ENCODE measurements at regions not wholly inside any gene's neighbourhood (a gene's known extent, or its start where the extent isn't known, plus 50 kb on each side); places are given as distances from the start of the nearest gene placed in this dataset.

DNA sequence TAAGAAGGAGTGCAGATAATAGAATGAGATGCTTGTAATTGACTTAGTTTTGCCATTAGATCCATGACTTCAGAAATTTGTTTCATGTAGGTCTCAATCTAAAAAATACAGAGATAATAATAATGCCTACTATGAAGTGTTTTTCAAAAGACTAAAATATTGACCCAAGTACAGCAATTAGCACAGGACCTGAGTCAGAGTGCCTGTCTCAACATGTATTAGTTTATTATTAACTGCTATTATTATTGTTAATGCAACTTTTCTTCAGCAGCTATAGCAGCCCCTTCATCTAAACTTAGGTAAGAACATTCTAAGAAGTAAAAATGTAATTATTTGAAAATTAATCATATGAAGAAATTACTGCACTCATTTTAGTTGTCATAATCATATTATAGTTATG is 82.9 kb upstream of the HGF start:
- TF ChIP-seq, protein P1, sequence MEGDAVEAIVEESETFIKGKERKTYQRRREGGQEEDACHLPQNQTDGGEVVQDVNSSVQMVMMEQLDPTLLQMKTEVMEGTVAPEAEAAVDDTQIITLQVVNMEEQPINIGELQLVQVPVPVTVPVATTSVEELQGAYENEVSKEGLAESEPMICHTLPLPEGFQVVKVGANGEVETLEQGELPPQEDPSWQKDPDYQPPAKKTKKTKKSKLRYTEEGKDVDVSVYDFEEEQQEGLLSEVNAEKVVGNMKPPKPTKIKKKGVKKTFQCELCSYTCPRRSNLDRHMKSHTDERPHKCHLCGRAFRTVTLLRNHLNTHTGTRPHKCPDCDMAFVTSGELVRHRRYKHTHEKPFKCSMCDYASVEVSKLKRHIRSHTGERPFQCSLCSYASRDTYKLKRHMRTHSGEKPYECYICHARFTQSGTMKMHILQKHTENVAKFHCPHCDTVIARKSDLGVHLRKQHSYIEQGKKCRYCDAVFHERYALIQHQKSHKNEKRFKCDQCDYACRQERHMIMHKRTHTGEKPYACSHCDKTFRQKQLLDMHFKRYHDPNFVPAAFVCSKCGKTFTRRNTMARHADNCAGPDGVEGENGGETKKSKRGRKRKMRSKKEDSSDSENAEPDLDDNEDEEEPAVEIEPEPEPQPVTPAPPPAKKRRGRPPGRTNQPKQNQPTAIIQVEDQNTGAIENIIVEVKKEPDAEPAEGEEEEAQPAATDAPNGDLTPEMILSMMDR (IDR thresholded peaks at IDR 0.05): no peak
- TF ChIP-seq POLR2A (IDR thresholded peaks at IDR 0.05): no peak
